Activated CD8-positive, alpha-beta memory T cell treated with anti-CD3 and anti-CD28 coated beads for 1 hour (primary cell): ENCODE measurements at regions not wholly inside any gene's neighbourhood (a gene's known extent, or its start where the extent isn't known, plus 50 kb on each side); places are given as distances from the start of the nearest gene placed in this dataset.

Experiments
- DNase-seq, 2 donors: peaks; one replicate each; pipeline ENCODE4 v3.0.0-alpha.2; 2020; ENCODE audit warnings: low read depth in 1 of 2; ENCODE audit errors: extremely low read depth in 1 of 2

DNA sequence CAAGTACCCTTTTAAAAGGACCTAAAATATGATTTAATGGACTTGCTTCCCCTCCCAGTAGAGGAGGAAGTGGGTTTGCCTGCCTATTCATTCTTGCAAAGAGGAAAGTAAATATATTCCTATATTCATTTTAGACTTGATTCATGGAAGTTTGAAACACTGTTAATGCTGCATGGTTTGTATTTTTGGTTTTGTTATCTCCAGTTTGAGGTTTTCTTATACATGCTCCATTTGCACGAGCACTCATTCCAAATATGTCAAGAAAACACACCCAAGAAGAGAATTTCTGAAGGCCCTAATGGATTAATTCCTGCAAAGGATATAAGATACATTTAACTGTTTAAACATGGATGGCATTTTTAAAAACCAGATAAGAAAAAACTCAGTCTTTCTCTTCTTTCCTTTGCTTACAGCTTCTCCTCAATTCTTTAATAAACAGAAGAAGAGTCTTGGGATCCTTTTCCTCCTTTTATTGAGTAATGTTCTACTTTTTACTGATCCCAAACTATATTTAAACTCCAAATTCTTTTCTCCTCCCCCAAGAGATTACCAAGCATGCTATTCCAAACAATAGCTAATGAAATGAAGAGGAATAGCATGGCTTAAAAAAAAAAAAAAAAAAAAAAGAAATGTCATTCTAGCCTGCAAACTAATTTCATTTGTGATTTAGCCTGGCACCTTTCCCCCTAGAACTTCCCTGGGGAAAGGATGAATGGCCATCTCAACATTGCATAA lies 54.6 kb upstream of the LDB2 start:
- DNase-seq = no peak

DNA sequence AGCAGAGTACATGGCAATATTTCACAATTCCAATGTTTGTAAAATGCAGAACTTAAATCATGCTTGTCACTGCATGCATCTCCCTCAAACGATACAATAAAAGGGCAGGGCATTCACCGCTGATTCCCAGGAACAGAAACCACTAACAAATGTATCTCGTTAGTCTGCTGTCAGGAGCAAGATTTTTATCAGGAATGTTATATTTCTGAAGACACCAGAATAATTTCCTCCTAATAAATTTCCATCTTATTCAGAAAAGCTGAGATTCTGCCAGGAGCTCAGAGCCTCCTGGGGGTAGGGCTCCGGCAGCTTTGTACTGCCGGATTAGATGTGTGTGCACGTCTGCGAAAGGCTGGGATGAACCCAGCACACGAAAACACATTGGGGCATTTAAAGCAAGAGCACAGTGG lies 54.0 kb upstream of the LDB2 start:
- no peak for DNase-seq
